Hepatocyte (in vitro differentiated cells): ENCODE measurements at regions not wholly inside any gene's neighbourhood (a gene's known extent, or its start where the extent isn't known, plus 50 kb on each side); places are given as distances from the start of the nearest gene placed in this dataset.

ENCODE experiments used
- DNase-seq: peaks from one replicate; pipeline ENCODE4 v3.0.0-alpha.2; 2016; ENCODE audit warnings: low spot score
- H2AFZ ChIP-seq: fragments of 200-600 bp; sonication (generic); 2 replicates; pipeline ENCODE4 v1.6.0; 2016; ENCODE audit warnings: antibody characterized with exemption, mild to moderate bottlenecking
- H3K27ac ChIP-seq: fragments of 200-600 bp; sonication (generic); 2 replicates; pipeline ENCODE4 v1.5.1; 2016; ENCODE audit warnings: mild to moderate bottlenecking
- H3K27me3 ChIP-seq: fragments of 200-600 bp; sonication (generic); 2 replicates; pipeline ENCODE4 v1.6.1; 2016
- H3K36me3 ChIP-seq: fragments of 200-600 bp; sonication (generic); replicated peaks from 2 replicates; pipeline ENCODE4 v1.5.1; 2016; ENCODE audit warnings: low read depth; ENCODE audit not compliant: insufficient read depth
- H3K4me1 ChIP-seq: fragments of 200-600 bp; sonication (generic); 2 replicates; pipeline ENCODE4 v1.5.1; 2016; ENCODE audit warnings: mild to moderate bottlenecking, moderate library complexity; ENCODE audit not compliant: insufficient read depth
- H3K4me2 ChIP-seq: fragments of 200-600 bp; sonication (generic); 2 replicates; pipeline ENCODE4 v1.6.0; 2016
- H3K4me3 ChIP-seq: fragments of 200-600 bp; sonication (generic); 2 replicates; pipeline ENCODE4 v1.5.1; 2016; ENCODE audit warnings: mild to moderate bottlenecking
- H3K79me2 ChIP-seq: fragments of 200-600 bp; sonication (generic); 2 replicates; pipeline ENCODE4 v1.6.0; 2017; ENCODE audit warnings: mild to moderate bottlenecking
- H3K9me2 ChIP-seq: fragments of 200-600 bp; sonication (generic); replicated peaks from 2 replicates; pipeline ENCODE4 v1.6.0; 2017; ENCODE audit warnings: mild to moderate bottlenecking; ENCODE audit not compliant: insufficient read depth
- H3K9me3 ChIP-seq: fragments of 200-600 bp; sonication (generic); 2 replicates; pipeline ENCODE4 v1.5.1; 2016; ENCODE audit warnings: low read depth, mild to moderate bottlenecking
- H4K20me1 ChIP-seq: fragments of 200-600 bp; sonication (generic); 2 replicates; pipeline ENCODE4 v1.6.0; 2016; ENCODE audit warnings: mild to moderate bottlenecking; ENCODE audit not compliant: insufficient read depth, poor library complexity, severe bottlenecking
- CTCF ChIP-seq: fragments of 200-600 bp; sonication (generic); IDR thresholded peaks from 2 replicates; pipeline ENCODE4 v1.5.1; 2016; ENCODE audit warnings: antibody characterized with exemption, mild to moderate bottlenecking; ENCODE audit not compliant: poor library complexity
- EZH2 ChIP-seq: fragments of 200-600 bp; sonication (generic); IDR thresholded peaks from 2 replicates; pipeline ENCODE4 v1.6.1; 2016; ENCODE audit warnings: antibody characterized with exemption, mild to moderate bottlenecking, borderline replicate concordance
- EZH2phosphoT487 ChIP-seq: fragments of 200-600 bp; sonication (generic); IDR thresholded peaks from one replicate; pipeline ENCODE4 v1.6.1; 2018; ENCODE audit warnings: antibody characterized with exemption, mild to moderate bottlenecking, low read depth, moderate library complexity; ENCODE audit not compliant: unreplicated experiment, severe bottlenecking
- WGBS: methylation state at CpG from one replicate; pipeline ENCODE4 v1.1.6; 2016; ENCODE audit warnings: low lambda C conversion rate; ENCODE audit errors: missing lambda C conversion rate; 5-methylcytosine and 5-hydroxymethylcytosine counted together

DNA sequence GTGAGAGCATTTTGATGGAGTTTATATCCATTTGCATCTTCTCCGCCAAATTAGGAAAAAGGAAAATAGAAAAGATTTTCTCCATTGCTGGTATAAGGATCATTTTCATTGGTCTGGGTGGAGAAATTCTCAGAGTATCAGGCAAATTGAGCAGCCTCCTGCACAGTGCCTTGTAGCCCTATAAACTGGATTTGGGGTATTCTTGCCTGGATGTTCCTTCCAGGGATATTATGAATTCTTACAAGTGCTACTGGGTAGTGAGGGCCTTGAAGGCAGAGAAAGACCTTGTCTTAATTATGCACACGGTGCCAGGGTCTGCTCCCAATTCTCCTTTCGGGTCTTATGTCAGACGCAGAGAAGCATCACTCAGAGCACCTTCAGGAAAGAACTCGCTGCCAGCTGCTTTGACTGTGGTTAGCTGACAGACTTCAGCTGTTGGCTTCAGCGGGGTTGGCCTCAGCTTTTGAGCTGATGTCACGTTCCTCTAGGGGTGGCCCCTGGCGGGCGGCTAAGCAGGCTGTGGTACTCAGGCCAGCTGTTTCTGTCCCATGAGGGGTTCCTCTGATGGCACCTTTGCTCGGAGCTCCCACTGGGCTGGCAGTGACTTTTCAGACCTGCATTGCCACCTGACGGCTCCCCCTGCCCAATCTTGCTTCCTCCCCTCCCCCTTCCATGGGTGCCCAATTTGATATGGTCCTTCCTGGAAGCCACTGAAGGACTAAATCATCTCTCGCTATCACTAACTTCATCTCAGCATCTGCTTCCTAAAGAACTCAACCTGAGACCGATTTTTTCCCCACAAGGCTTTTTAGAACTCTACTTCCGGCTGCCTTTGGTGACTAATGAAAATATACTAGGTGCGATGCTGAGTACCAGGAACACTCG lies 519.5 kb downstream of the BCOR start:
- H3K36me3 ChIP-seq: no peaks in the 10 kb centered on the region
- no peak for DNase-seq
- H3K4me2 ChIP-seq: no peak overlapping the region
- no peak for TF ChIP-seq EZH2phosphoT487
- TF ChIP-seq EZH2: no peak
- TF ChIP-seq CTCF: no peak
- no peaks in the 10 kb centered on the region for H3K9me3 ChIP-seq
- no peak overlapping the region for H3K27ac ChIP-seq
- H2AFZ ChIP-seq: no peak overlapping the region
- H3K4me1 ChIP-seq: no peaks in the 10 kb centered on the region
- H4K20me1 ChIP-seq: no peaks in the 10 kb centered on the region
- H3K4me3 ChIP-seq: no peak overlapping the region
- H3K27me3 ChIP-seq: no peaks in the 10 kb centered on the region
- H3K9me2 ChIP-seq: no peaks in the 10 kb centered on the region
- 83% methylated on average over 16 of the region's 16 CpGs for WGBS
- H3K79me2 ChIP-seq: no peaks in the 10 kb centered on the region

- no peaks in the 10 kb centered on the region for H3K9me3 ChIP-seq
- H2AFZ ChIP-seq: no peak overlapping the region
- H3K4me1 ChIP-seq: no peaks in the 10 kb centered on the region
- H3K79me2 ChIP-seq: no peaks in the 10 kb centered on the region
- H3K4me3 ChIP-seq: no peak overlapping the region
- H3K4me2 ChIP-seq: no peak overlapping the region
- H4K20me1 ChIP-seq: no peaks in the 10 kb centered on the region
- DNase-seq: no peak
- no peak for TF ChIP-seq CTCF
- H3K36me3 ChIP-seq: no peaks in the 10 kb centered on the region
- no peak overlapping the region for H3K27ac ChIP-seq
- H3K27me3 ChIP-seq: no peaks in the 10 kb centered on the region
- 91% methylated on average over 8 of the region's 8 CpGs for WGBS
- no peaks in the 10 kb centered on the region for H3K9me2 ChIP-seq
Measured at GRCh38 chrX:39580043-39580442, 517.7 kb downstream of the BCOR start.

DNA sequence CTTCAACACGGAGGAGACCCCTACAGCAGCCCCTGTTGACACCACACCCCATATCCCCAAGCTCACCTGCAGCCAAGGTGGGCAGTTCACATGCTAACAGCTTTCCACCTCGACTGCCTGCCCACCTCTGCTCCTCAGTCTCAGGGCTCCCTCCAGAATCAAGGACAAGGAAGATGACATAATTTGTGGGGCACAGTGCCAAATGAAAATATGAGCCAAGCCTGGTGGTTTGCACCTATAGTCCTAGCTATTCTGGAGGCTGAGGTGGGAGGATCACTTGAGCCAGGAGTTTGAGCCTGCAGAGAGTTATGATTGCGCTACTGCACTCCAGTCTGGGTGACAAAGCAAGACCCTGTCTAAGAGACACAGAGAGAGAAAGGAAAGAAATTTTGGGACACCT lies 516.3 kb downstream of the BCOR start:
- Histone ChIP-seq H3K4me1 (no peaks in the 10 kb centered on the region), H3K27ac (no peak overlapping the region), H3K79me2 (no peaks in the 10 kb centered on the region), H4K20me1 (no peaks in the 10 kb centered on the region), H3K27me3 (no peaks in the 10 kb centered on the region), H3K4me2 (no peak overlapping the region), H3K9me3 (no peaks in the 10 kb centered on the region), H2AFZ (no peak overlapping the region), H3K36me3 (no peaks in the 10 kb centered on the region), H3K9me2 (no peaks in the 10 kb centered on the region), H3K4me3 (no peak overlapping the region)
- no peak for DNase-seq
- TF ChIP-seq EZH2phosphoT487: no peak
- no peak for TF ChIP-seq EZH2
- no peak for TF ChIP-seq CTCF
- 84% methylated on average over 3 of the region's 3 CpGs for WGBS
